ENCODE measurements at regions not wholly inside any gene's neighbourhood (a gene's known extent, or its start where the extent isn't known, plus 50 kb on each side); places are given as distances from the start of the nearest gene placed in this dataset.

GRCh38 chr16:11482946-11483748 lies 103.6 kb downstream of the LITAF start:
- H3K4me2 ChIP-seq = no peak overlapping the region
- no peak overlapping the region for H3K9ac ChIP-seq
- no peak overlapping the region for H3K27ac ChIP-seq
- TF ChIP-seq EZH2 (IDR thresholded peaks at IDR 0.05) (no peak), CTCF (IDR thresholded peaks at IDR 0.05) (no peak), EZH2phosphoT487 (IDR thresholded peaks at IDR 0.05) (no peak)
- H3K4me1 ChIP-seq = peaks cover 5% of the 10 kb centered on the region
- H3K4me3 ChIP-seq = no peak overlapping the region
- H3K36me3 ChIP-seq = no peaks in the 10 kb centered on the region
- H3K79me2 ChIP-seq (ENCODE audit: low read depth) = no peaks in the 10 kb centered on the region
- peaks cover 5% of the 10 kb centered on the region for H3K36me3 Mint-ChIP-seq
- no peaks in the 10 kb centered on the region for H4K20me1 ChIP-seq (ENCODE audit: low read depth)
- H3K9me3 ChIP-seq (ENCODE audit: low read depth) = peaks cover 5% of the 10 kb centered on the region
- DNase-seq (ENCODE audit: low spot score) = no peak
- no peak overlapping the region for H3K4me3 Mint-ChIP-seq
- H3K9me3 Mint-ChIP-seq = peaks cover 43% of the 10 kb centered on the region
- no peak overlapping the region for H3K27ac Mint-ChIP-seq
- peaks cover 22% of the 10 kb centered on the region for H3K27me3 Mint-ChIP-seq (ENCODE audit: insufficient read depth, low read depth)
- peaks cover 11% of the 10 kb centered on the region for H3F3A ChIP-seq (ENCODE audit: low read depth)
- no peak overlapping the region for H2AFZ ChIP-seq (replicated peaks)
- no peaks in the 10 kb centered on the region for H3K27me3 ChIP-seq
- peaks cover 8% of the 10 kb centered on the region for H3K4me1 Mint-ChIP-seq

GRCh38 chr16:11484691-11485258 lies 101.9 kb downstream of the LITAF start:
- Histone ChIP-seq H3K79me2 (ENCODE audit: low read depth) (no peaks in the 10 kb centered on the region), H3K36me3 (no peaks in the 10 kb centered on the region), H3K4me2 (no peak overlapping the region), H3K4me1 (peaks cover 5% of the 10 kb centered on the region), H3F3A (ENCODE audit: low read depth) (peaks cover 11% of the 10 kb centered on the region), H3K27me3 (no peaks in the 10 kb centered on the region), H4K20me1 (ENCODE audit: low read depth) (no peaks in the 10 kb centered on the region), H3K27ac (no peak overlapping the region), H3K4me3 (no peak overlapping the region), H3K9me3 (ENCODE audit: low read depth) (peaks cover 5% of the 10 kb centered on the region), H3K9ac (no peak overlapping the region), H2AFZ (replicated peaks) (no peak overlapping the region)
- H3K27ac Mint-ChIP-seq = no peak overlapping the region
- TF ChIP-seq EZH2phosphoT487 (IDR thresholded peaks at IDR 0.05) = no peak
- no peak for TF ChIP-seq EZH2 (IDR thresholded peaks at IDR 0.05)
- no peak for TF ChIP-seq CTCF (IDR thresholded peaks at IDR 0.05)
- H3K27me3 Mint-ChIP-seq (ENCODE audit: insufficient read depth, low read depth) = peaks cover 22% of the 10 kb centered on the region
- H3K9me3 Mint-ChIP-seq = peaks cover 44% of the 10 kb centered on the region
- peaks cover 5% of the 10 kb centered on the region for H3K36me3 Mint-ChIP-seq
- H3K4me3 Mint-ChIP-seq = no peak overlapping the region
- no peak for DNase-seq (ENCODE audit: low spot score)
- peaks cover 8% of the 10 kb centered on the region for H3K4me1 Mint-ChIP-seq

- Mint-ChIP-seq H3K27me3 (ENCODE audit: insufficient read depth, low read depth) (peaks cover 16% of the 10 kb centered on the region), H3K9me3 (peaks cover 42% of the 10 kb centered on the region), H3K4me3 (no peak overlapping the region), H3K36me3 (peaks cover 5% of the 10 kb centered on the region), H3K27ac (no peak overlapping the region), H3K4me1 (peaks cover 8% of the 10 kb centered on the region)
- no peak overlapping the region for H3K4me3 ChIP-seq
- H3K27me3 ChIP-seq = no peaks in the 10 kb centered on the region
- DNase-seq (ENCODE audit: low spot score) = no peak
- no peak overlapping the region for H3K27ac ChIP-seq
- no peaks in the 10 kb centered on the region for H3K79me2 ChIP-seq (ENCODE audit: low read depth)
- no peaks in the 10 kb centered on the region for H3K36me3 ChIP-seq
- TF ChIP-seq CTCF (IDR thresholded peaks at IDR 0.05) (no peak), EZH2 (IDR thresholded peaks at IDR 0.05) (no peak), EZH2phosphoT487 (IDR thresholded peaks at IDR 0.05) (no peak)
- no peaks in the 10 kb centered on the region for H4K20me1 ChIP-seq (ENCODE audit: low read depth)
- H3K4me1 ChIP-seq = peaks cover 5% of the 10 kb centered on the region
- no peak overlapping the region for H3K9ac ChIP-seq
- H3K4me2 ChIP-seq = no peak overlapping the region
- peaks cover 11% of the 10 kb centered on the region for H3F3A ChIP-seq (ENCODE audit: low read depth)
- no peak overlapping the region for H2AFZ ChIP-seq (replicated peaks)
- no peaks in the 10 kb centered on the region for H3K9me3 ChIP-seq (ENCODE audit: low read depth)
These were observed 101.0 kb downstream of the LITAF start for GRCh38 chr16:11485676-11486075.
